ENCODE measurements at regions not wholly inside any gene's neighbourhood (a gene's known extent, or its start where the extent isn't known, plus 50 kb on each side); places are given as distances from the start of the nearest gene placed in this dataset.
"Not testable (repeated sequence)": the region's sequence is repeated elsewhere in the genome, so short reads cannot be mapped to it uniquely, and the experiment has no call there.

- in situ Hi-C loops (cut with MboI; ENCODE audit: low sequenced_read_pairs), result no loop called here
Observed at GRCh38 chr10:107544706-107545520, 380.4 kb upstream of the SORCS1 start.

- in situ Hi-C loops (cut with MboI; ENCODE audit: low sequenced_read_pairs), result no loop called here
Observed at GRCh38 chr10:107542607-107543006, 378.1 kb upstream of the SORCS1 start.

- in situ Hi-C loops (cut with MboI; ENCODE audit: low sequenced_read_pairs), result no loop called here
Observed at GRCh38 chr10:107542016-107542415, 377.5 kb upstream of the SORCS1 start.

GRCh38 chr10:107540981-107541380 is 376.5 kb upstream of the SORCS1 start:
- in situ Hi-C loops (cut with MboI; ENCODE audit: low sequenced_read_pairs), result no loop called here

GRCh38 chr10:107529350-107529749 is 364.8 kb upstream of the SORCS1 start:
- in situ Hi-C loops (cut with MboI; ENCODE audit: low sequenced_read_pairs), result no loop called here

GRCh38 chr10:107520348-107520747 is 355.8 kb upstream of the SORCS1 start:
- in situ Hi-C loops (cut with MboI; ENCODE audit: low sequenced_read_pairs), result no loop called here

- in situ Hi-C loops (cut with MboI; ENCODE audit: low sequenced_read_pairs), result no loop called here
Observed at GRCh38 chr10:107517811-107518210, 353.3 kb upstream of the SORCS1 start.

- in situ Hi-C loops (cut with MboI; ENCODE audit: low sequenced_read_pairs), result no loop called here
Observed at GRCh38 chr10:107516349-107516748, 351.8 kb upstream of the SORCS1 start.

GRCh38 chr10:107504011-107504410 is 339.5 kb upstream of the SORCS1 start:
- in situ Hi-C loops (cut with MboI; ENCODE audit: low sequenced_read_pairs), result not testable (repeated sequence)

- in situ Hi-C loops (cut with MboI; ENCODE audit: low sequenced_read_pairs), result no loop called here
Observed at GRCh38 chr10:107502229-107502985, 337.9 kb upstream of the SORCS1 start.

GRCh38 chr10:107498983-107499382 is 334.5 kb upstream of the SORCS1 start:
- in situ Hi-C loops (cut with MboI; ENCODE audit: low sequenced_read_pairs), result no loop called here

- in situ Hi-C loops (cut with MboI; ENCODE audit: low sequenced_read_pairs), result no loop called here
Observed at GRCh38 chr10:107497024-107497423, 332.5 kb upstream of the SORCS1 start.

- in situ Hi-C loops (cut with MboI; ENCODE audit: low sequenced_read_pairs), result no loop called here
Observed at GRCh38 chr10:107496594-107496993, 332.1 kb upstream of the SORCS1 start.

- in situ Hi-C loops (cut with MboI; ENCODE audit: low sequenced_read_pairs), result no loop called here
Observed at GRCh38 chr10:107492389-107492788, 327.9 kb upstream of the SORCS1 start.

- in situ Hi-C loops (cut with MboI; ENCODE audit: low sequenced_read_pairs), result no loop called here
Observed at GRCh38 chr10:107490389-107490788, 325.9 kb upstream of the SORCS1 start.

GRCh38 chr10:107487284-107487683 is 322.8 kb upstream of the SORCS1 start:
- in situ Hi-C loops (cut with MboI; ENCODE audit: low sequenced_read_pairs), result no loop called here

GRCh38 chr10:107485019-107485418 is 320.5 kb upstream of the SORCS1 start:
- in situ Hi-C loops (cut with MboI; ENCODE audit: low sequenced_read_pairs), result no loop called here

- in situ Hi-C loops (cut with MboI; ENCODE audit: low sequenced_read_pairs), result no loop called here
Observed at GRCh38 chr10:107481881-107482280, 317.4 kb upstream of the SORCS1 start.

- in situ Hi-C loops (cut with MboI; ENCODE audit: low sequenced_read_pairs), result no loop called here
Observed at GRCh38 chr10:107481224-107481623, 316.7 kb upstream of the SORCS1 start.

- in situ Hi-C loops (cut with MboI; ENCODE audit: low sequenced_read_pairs), result no loop called here
Observed at GRCh38 chr10:107480781-107481180, 316.3 kb upstream of the SORCS1 start.

- in situ Hi-C loops (cut with MboI; ENCODE audit: low sequenced_read_pairs), result no loop called here
Observed at GRCh38 chr10:107477266-107477665, 312.8 kb upstream of the SORCS1 start.

GRCh38 chr10:107476408-107476807 is 311.9 kb upstream of the SORCS1 start:
- in situ Hi-C loops (cut with MboI; ENCODE audit: low sequenced_read_pairs), result no loop called here

Data from HL-60/S4 treated with phorbol 12-myristate 13-acetate at 8.2 ng/mL for 4 days and 3 days (cell line).